CD4-positive, alpha-beta T cell (primary cell): ENCODE measurements at regions not wholly inside any gene's neighbourhood (a gene's known extent, or its start where the extent isn't known, plus 50 kb on each side); places are given as distances from the start of the nearest gene placed in this dataset.

Source experiments
- ATAC-seq: fragments of 200-7000 bp; cut with Tn5 transposase; one replicate; pipeline ENCODE4 v1.10.0; 2022; ENCODE audit warnings: mild to moderate bottlenecking; ENCODE audit not compliant: poor library complexity
- CTCF ChIA-PET: fragments of 350-600 bp; sonication (Branson Sonifier 250); formaldehyde crosslinking; loops from one replicate; lab custom pipeline; 2021; ENCODE audit warnings: antibody characterized with exemption, inconsistent platforms; lab: Charles Lee
- POLR2A ChIA-PET: fragments of 350-600 bp; sonication (Branson Sonifier 250); formaldehyde crosslinking; loops from one replicate; lab custom pipeline; 2021; ENCODE audit warnings: antibody characterized with exemption, inconsistent platforms; lab: Charles Lee
- DNase-seq, 14 experiments: peaks; one replicate each; pipeline ENCODE4 v3.0.0-alpha.2; 2013 to 2020; ENCODE audit warnings: mixed read lengths in 2 of 14
- H3K27ac ChIP-seq, 2 donors: one replicate each; pipeline versions ENCODE4 v1.5.1 to v1.7.0; 2013; ENCODE audit warnings: low read length in 2 of 2, low read depth in 1 of 2, mild to moderate bottlenecking in 1 of 2
- H3K27me3 ChIP-seq, 2 experiments: 1 replicate in 1 of 2; 2 replicates in 1 of 2; pipeline versions ENCODE4 v1.6.1 to v1.7.0; 2013; ENCODE audit warnings: low read length in 2 of 2, control low read depth in 1 of 2, mild to moderate bottlenecking in 1 of 2, moderate library complexity in 1 of 2; ENCODE audit not compliant: insufficient read depth in 2 of 2, control insufficient read depth in 1 of 2
- H3K36me3 ChIP-seq: one replicate; pipeline ENCODE4 v1.6.1; 2013; ENCODE audit warnings: low read length, control low read depth; ENCODE audit not compliant: insufficient read depth
- H3K4me1 ChIP-seq: one replicate; pipeline ENCODE4 v1.6.1; 2013; ENCODE audit warnings: low read length, control low read depth; ENCODE audit not compliant: insufficient read depth
- H3K4me3 ChIP-seq: one replicate; pipeline ENCODE4 v1.5.1; 2013; ENCODE audit warnings: mild to moderate bottlenecking, low read length, moderate library complexity
- H3K9me3 ChIP-seq, 2 experiments: 1 replicate in 1 of 2; 2 replicates in 1 of 2; pipeline versions ENCODE4 v1.6.1 to v1.7.0; 2013; ENCODE audit warnings: low read length in 2 of 2, mild to moderate bottlenecking in 2 of 2, control low read depth in 1 of 2, moderate library complexity in 1 of 2; ENCODE audit not compliant: control insufficient read depth in 1 of 2, insufficient read depth in 1 of 2
- H3K27ac Mint-ChIP-seq: one replicate; pipeline ENCODE4 v1.8.0; 2020; ENCODE audit warnings: mixed read lengths
- H3K27me3 Mint-ChIP-seq: one replicate; pipeline ENCODE4 v1.8.0; 2021; ENCODE audit warnings: mixed read lengths
- H3K36me3 Mint-ChIP-seq: one replicate; pipeline ENCODE4 v1.8.0; 2021; ENCODE audit warnings: low read depth, mixed read lengths
- H3K4me1 Mint-ChIP-seq: one replicate; pipeline ENCODE4 v1.8.0; 2021; ENCODE audit warnings: low read depth, mixed read lengths
- H3K4me3 Mint-ChIP-seq: one replicate; pipeline ENCODE4 v1.8.0; 2020; ENCODE audit warnings: mild to moderate bottlenecking, mixed read lengths
- H3K9me3 Mint-ChIP-seq: one replicate; pipeline ENCODE4 v1.8.0; 2020; ENCODE audit warnings: mixed read lengths
- CTCF ChIP-seq: fragments of 200-600 bp; IDR thresholded peaks from one replicate; pipeline ENCODE4 v1.8.0; 2022; ENCODE audit warnings: antibody characterized with exemption, mild to moderate bottlenecking
- intact Hi-C, 2 experiments: fragments of 100-400 bp; cut with DNase I in 1 of 2; cut with micrococcal nuclease in 1 of 2; formaldehyde crosslinking; loops; one replicate each; pipeline versions ENCODE4 v1.15.1 to v1.9.0; 2023 to 2025; cut with DNase I, micrococcal nuclease

GRCh38 chr11:97363331-97363730, 973.5 kb downstream of the JRKL start:
- Histone ChIP-seq H3K4me1 (no peaks in the 10 kb centered on the region), H3K9me3 (peaks cover 0 to 9% of the 10 kb centered on the region in 2 experiments), H3K4me3 (no peak overlapping the region), H3K36me3 (no peaks in the 10 kb centered on the region), H3K27me3 (no peaks in the 10 kb centered on the region), H3K27ac (no peak overlapping the region)
- H3K9me3 Mint-ChIP-seq: peaks cover 13% of the 10 kb centered on the region
- no peaks in the 10 kb centered on the region for H3K27me3 Mint-ChIP-seq
- no peaks in the 10 kb centered on the region for H3K36me3 Mint-ChIP-seq
- ChIA-PET POLR2A (no interaction called here), CTCF (no interaction called here)
- H3K4me1 Mint-ChIP-seq: no peaks in the 10 kb centered on the region
- DNase-seq (no peak), ATAC-seq (no peak)
- intact Hi-C loops: no loop called here
- no peak for TF ChIP-seq CTCF
- H3K4me3 Mint-ChIP-seq: no peak overlapping the region
- no peak overlapping the region for H3K27ac Mint-ChIP-seq

GRCh38 chr11:97364047-97364446, 974.2 kb downstream of the JRKL start:
- Histone ChIP-seq H3K36me3 (no peaks in the 10 kb centered on the region), H3K4me3 (no peak overlapping the region), H3K4me1 (no peaks in the 10 kb centered on the region), H3K9me3 (peaks cover 0 to 9% of the 10 kb centered on the region in 2 experiments), H3K27ac (no peak overlapping the region), H3K27me3 (no peaks in the 10 kb centered on the region)
- H3K36me3 Mint-ChIP-seq: no peaks in the 10 kb centered on the region
- no peak for ATAC-seq
- intact Hi-C loops: no loop called here
- no peak for DNase-seq
- CTCF ChIA-PET: no interaction called here
- H3K4me1 Mint-ChIP-seq: no peaks in the 10 kb centered on the region
- no peak overlapping the region for H3K27ac Mint-ChIP-seq
- no peak overlapping the region for H3K4me3 Mint-ChIP-seq
- POLR2A ChIA-PET: no interaction called here
- H3K9me3 Mint-ChIP-seq: peaks cover 17% of the 10 kb centered on the region
- TF ChIP-seq CTCF: no peak
- no peaks in the 10 kb centered on the region for H3K27me3 Mint-ChIP-seq

- H3K9me3 Mint-ChIP-seq: peaks cover 20% of the 10 kb centered on the region
- no peaks in the 10 kb centered on the region for H3K4me1 ChIP-seq
- no peaks in the 10 kb centered on the region for H3K27me3 ChIP-seq
- no peaks in the 10 kb centered on the region for H3K36me3 ChIP-seq
- intact Hi-C loops: no loop called here
- ATAC-seq (no peak), DNase-seq (no peak)
- no peak overlapping the region for H3K27ac Mint-ChIP-seq
- no peak overlapping the region for H3K4me3 ChIP-seq
- CTCF ChIA-PET: no interaction called here
- H3K27me3 Mint-ChIP-seq: no peaks in the 10 kb centered on the region
- TF ChIP-seq CTCF: no peak
- peaks cover 0 to 9% of the 10 kb centered on the region in 2 experiments for H3K9me3 ChIP-seq
- H3K36me3 Mint-ChIP-seq: no peaks in the 10 kb centered on the region
- no peak overlapping the region for H3K27ac ChIP-seq
- no peak overlapping the region for H3K4me3 Mint-ChIP-seq
- no peaks in the 10 kb centered on the region for H3K4me1 Mint-ChIP-seq
- POLR2A ChIA-PET: no interaction called here
These were observed 977.7 kb downstream of the JRKL start for GRCh38 chr11:97367406-97368083.
